GDM1 (cell line): ENCODE measurements at regions not wholly inside any gene's neighbourhood (a gene's known extent, or its start where the extent isn't known, plus 50 kb on each side); places are given as distances from the start of the nearest gene placed in this dataset.

Source experiments
- DNase-seq: peaks from one replicate; lab custom pipeline; 2025; lab: John Stamatoyannopoulos, UW

GRCh38 chr2:2569306-2569705 is 238.2 kb upstream of the MYT1L start:
- DNase-seq, result no peak

GRCh38 chr2:2568411-2568810 is 237.3 kb upstream of the MYT1L start:
- DNase-seq, result no peak

GRCh38 chr2:2567776-2568175 is 236.7 kb upstream of the MYT1L start:
- DNase-seq, result no peak

- DNase-seq, result no peak
Measured at GRCh38 chr2:2566396-2567323, 235.6 kb upstream of the MYT1L start.

GRCh38 chr2:2565671-2566070 is 234.6 kb upstream of the MYT1L start:
- DNase-seq, result no peak

DNA sequence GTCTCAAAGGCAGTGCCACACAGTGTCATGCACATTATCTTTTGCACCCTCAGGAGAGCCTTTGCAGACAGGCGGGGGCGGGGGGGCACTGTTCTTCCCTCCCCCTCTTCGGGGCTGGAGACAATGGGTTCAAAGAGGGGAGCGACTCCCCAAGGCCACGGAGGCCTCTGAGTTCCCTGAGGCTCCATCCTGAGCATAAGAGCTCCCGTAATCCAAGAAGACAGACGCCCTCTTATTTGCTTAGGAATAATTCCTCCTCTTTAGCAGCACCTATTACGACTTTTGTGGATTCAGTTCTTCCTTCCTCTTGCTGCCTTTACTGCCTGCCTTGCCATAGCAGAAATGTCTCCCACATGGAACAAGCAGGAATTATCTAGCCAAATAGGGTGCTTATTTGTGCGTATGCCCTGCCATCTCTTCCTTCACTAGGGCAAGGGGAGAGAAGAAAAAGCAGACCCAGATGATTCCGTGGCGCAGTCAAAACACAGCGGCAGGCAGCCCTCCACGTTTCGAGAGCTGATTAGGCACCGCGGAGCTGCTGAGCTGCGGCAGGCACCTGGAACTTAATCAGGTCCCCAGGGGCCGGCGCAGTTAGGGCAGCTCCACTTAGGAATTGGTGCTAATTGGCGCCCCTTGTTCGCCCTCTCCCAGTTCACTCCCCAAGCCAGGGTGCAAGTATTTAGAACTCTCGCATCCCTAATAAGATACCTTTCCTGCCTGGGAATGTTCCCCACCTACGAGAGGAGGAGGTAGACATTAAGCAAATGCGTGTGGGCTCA is 233.4 kb upstream of the MYT1L start:
- DNase-seq, result no peak

DNA sequence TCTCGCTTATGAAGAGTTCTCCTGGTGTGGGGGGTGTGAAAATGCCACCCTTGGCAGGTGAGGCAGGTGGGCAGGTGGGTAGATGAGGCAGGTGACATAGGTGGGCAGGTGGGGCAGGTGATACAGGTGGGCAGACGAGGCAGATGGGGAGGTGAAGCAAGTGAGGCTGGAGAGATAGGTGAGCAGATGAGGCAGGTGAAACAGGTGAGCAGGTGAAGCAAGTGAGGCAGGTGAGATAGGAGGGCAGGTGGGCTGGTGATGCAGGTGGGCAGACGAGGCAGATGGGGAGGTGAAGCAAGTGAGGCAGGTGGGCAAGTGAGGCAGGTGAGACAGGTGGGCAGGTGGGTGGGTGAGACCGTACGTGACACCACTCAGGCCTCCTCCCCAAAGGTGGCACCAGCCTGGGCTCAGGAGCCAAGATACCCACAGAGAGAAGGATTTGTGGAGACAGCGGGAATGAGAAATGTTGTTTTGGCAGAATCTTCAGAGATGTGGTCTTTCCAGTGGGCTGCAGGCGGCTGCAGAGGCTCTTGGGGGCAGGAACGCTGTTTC is 232.3 kb upstream of the MYT1L start:
- DNase-seq, result no peak

DNA sequence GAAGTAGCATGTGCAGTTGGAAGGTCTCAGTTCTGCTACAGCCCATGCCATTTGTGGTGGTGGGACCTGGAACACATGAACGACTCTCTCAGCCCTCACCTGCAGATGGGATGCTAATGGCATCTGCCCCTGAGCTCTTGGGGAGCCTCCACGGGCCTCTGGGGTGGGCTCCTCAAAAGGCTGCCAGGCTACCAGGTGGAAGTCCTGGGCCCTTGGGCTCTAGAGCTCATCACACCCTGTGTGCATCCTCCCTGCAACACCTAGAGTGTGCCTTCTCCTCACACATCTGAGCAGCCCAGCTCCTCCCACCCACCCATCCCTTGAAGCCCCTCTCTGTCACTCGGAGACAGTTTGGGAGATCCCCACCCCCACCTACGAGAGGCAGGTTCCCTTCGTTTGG is 231.8 kb upstream of the MYT1L start:
- DNase-seq, result no peak

GRCh38 chr2:2561346-2562095 is 230.4 kb upstream of the MYT1L start:
- no peak for DNase-seq

DNA sequence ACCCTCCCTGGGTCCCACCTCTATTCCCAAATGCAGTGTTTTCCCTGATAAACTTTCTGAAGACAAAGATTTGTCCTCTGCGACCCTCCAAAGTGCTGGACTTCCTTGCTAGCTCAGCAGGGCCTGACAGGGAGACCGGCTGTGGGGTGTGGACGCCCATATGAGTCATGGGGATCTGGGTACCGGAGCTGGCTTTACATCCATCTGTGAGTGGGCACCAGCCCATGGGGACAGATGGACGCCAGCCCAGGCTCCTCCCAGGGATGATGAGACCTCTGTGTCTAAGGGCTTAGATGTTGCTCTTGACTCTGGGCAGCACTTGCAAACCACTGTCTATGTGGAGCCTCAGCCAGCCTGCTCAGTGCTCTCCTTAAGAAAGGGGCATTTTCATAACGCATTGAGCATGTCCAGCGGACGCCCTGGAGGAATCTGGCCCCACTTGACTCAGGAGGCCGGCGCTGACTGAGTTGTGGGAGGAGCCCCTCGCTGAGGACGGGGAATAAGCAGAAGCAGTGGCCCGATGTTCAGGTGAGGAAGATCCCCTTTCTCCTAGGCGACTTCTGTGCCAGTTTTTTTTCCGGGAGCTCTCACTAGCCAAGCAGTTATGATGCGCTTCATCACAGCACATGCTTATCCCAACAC is 229.4 kb upstream of the MYT1L start:
- no peak for DNase-seq

DNA sequence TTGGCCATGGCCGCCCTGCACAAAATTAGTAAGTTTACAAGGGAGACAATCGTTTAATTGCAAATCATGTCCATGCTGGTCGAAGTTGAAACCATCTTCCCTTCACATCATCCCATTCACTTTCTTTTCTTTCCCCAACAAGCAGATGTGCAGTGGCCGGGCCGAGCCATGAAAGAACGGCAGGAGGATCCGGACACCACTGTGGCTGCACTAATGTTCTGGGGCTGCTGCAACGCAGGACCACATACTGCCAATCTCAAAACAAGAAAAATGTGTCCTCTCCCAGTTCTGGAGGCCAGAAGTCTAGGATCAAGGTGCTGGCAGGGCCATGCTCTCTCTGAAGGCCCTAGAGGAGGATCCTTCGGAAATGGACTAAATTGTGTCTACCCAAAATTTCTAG is 227.4 kb upstream of the MYT1L start:
- no peak for DNase-seq

- no peak for DNase-seq
Measured at GRCh38 chr2:2557475-2557874, 226.4 kb upstream of the MYT1L start.

- no peak for DNase-seq
Measured at GRCh38 chr2:2550856-2551255, 219.8 kb upstream of the MYT1L start.

DNA sequence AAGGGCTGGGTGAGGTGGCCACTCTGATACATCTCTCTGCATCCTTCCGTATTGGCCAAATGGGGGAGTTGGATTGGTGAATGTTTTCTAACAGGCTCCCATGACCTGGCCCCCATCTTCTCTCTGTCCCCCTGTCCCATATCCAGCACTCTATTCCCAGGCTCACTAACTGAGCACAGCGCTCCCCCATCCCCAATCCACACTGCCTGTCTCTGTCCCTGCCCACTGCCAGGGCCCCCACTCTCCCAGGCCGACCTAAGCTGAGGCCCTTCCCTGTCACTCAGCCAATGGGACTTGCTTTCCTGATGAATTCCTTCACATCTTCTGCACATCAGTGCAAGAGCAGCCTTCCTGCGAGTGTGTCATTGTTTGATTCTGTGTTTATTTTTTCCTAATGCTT is 216.8 kb upstream of the MYT1L start:
- no peak for DNase-seq

GRCh38 chr2:2547451-2547850 is 216.4 kb upstream of the MYT1L start:
- DNase-seq, result no peak

GRCh38 chr2:2546046-2546445 is 215.0 kb upstream of the MYT1L start:
- no peak for DNase-seq

DNA sequence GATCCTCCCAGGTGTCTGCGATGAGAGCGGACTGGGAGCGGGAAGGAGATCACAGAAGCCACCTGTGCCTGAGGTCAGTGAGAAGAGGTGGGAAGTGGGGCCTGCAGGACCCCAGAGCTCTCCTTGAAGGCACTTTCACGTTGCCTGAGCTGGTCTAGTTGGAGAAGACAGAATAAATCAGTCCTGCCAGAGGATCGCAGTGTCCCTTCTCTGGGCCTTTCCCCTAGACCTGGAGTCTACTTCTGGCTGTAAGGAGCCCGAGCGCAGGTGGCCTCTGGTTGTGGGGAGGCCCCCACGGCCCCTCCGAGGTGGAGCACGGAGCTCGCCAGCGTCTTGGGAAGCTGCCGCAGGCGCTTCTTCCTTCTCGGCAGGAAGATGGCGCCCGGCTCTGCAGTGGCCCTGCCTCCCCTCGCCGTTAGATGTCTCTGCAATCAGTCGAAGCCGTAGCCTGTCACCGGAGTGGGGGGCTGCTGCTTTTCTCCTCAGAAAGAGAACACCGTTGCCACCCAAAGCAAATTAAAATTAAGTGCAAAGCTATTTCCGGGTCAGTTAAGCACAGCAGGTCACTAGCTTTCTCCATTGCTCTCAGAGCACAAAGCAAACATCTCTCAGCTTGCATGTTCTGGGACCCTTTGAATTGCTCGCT is 212.0 kb upstream of the MYT1L start:
- DNase-seq, result no peak

- no peak for DNase-seq
Measured at GRCh38 chr2:2542316-2542715, 211.2 kb upstream of the MYT1L start.

DNA sequence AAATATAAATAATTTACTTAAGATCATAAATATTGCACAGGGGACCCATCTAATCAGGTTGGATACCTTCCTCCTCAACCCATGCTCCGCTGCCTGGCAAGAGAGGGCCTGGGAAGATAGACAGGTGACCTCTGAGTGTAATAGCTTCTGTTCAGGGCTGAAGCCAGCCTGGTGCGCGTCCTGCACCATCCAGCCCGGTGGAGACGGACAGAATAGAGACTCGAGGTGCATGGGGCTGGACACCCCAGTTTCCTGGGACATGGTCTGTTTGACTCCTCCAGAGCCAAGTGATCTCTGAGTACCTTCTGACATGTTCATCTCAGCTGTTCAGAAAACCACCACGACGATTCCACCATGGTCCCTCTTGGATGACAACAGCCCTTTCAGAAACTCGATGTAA is 209.3 kb upstream of the MYT1L start:
- no peak for DNase-seq

- DNase-seq, result no peak
Measured at GRCh38 chr2:2536416-2537056, 205.5 kb upstream of the MYT1L start.

DNA sequence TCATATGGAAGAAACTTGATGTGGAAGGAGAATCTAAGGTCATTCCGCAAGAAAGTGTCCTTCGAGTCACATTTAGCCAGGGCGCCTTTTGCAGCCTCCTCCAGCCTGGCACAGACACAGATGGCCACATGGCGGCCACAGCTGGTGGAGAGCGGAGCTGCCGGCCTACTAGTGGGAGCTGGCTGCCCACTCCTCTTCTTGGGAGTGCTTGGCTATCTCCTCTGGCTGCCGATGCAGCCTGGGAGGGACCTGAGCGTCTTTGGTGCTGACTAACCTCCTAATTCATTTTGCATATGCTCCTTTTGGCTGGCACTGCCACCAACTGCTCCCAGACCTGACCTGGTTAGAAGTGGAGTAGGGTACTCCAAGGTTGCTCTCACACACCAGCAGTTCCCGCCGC is 199.3 kb upstream of the MYT1L start:
- no peak for DNase-seq
